Fibroblast of pulmonary artery (primary cell): ENCODE measurements at regions not wholly inside any gene's neighbourhood (a gene's known extent, or its start where the extent isn't known, plus 50 kb on each side); places are given as distances from the start of the nearest gene placed in this dataset.

ENCODE experiments used
- DNase-seq: peaks from one replicate; pipeline ENCODE4 v3.0.0-alpha.2; 2010; ENCODE audit warnings: low read depth
- H3K4me3 ChIP-seq: replicated peaks from 2 replicates; pipeline ENCODE4 v1.5.1; 2011; ENCODE audit warnings: low read depth, mild to moderate bottlenecking, control low read depth, low read length, moderate library complexity
- CTCF ChIP-seq: IDR thresholded peaks from 2 replicates; pipeline ENCODE4 v1.5.1; 2011; ENCODE audit warnings: mild to moderate bottlenecking, control low read depth, low read length, inconsistent platforms; ENCODE audit errors: missing control alignments

GRCh38 chr10:111578076-111578475 is 501.2 kb downstream of the ADRA2A start:
- TF ChIP-seq CTCF, result no peak

GRCh38 chr10:111579473-111579872 is 502.6 kb downstream of the ADRA2A start:
- TF ChIP-seq CTCF, result no peak
- DNase-seq, result no peak
- no peak overlapping the region for H3K4me3 ChIP-seq

More at GRCh38 chr10:111578076-111578475, 501.2 kb downstream of the ADRA2A start:
- DNase-seq, result no peak
- H3K4me3 ChIP-seq, result no peak overlapping the region

- no peak overlapping the region for H3K4me3 ChIP-seq
- no peak for DNase-seq
- TF ChIP-seq CTCF, result no peak
Observed at GRCh38 chr10:111590703-111591102, 513.9 kb downstream of the ADRA2A start.

- no peak overlapping the region for H3K4me3 ChIP-seq
- no peak for TF ChIP-seq CTCF
- no peak for DNase-seq
Observed at GRCh38 chr10:111593578-111593977, 516.7 kb downstream of the ADRA2A start.

GRCh38 chr10:111595173-111595572 is 518.3 kb downstream of the ADRA2A start:
- no peak for DNase-seq
- no peak overlapping the region for H3K4me3 ChIP-seq
- no peak for TF ChIP-seq CTCF

GRCh38 chr10:111598433-111599059 is 521.7 kb downstream of the ADRA2A start:
- peak; percentile 60 for DNase-seq
- TF ChIP-seq CTCF, result peak; percentile 65
- no peak overlapping the region for H3K4me3 ChIP-seq

GRCh38 chr10:111599943-111600342 is 523.1 kb downstream of the ADRA2A start:
- no peak for DNase-seq
- no peak for TF ChIP-seq CTCF
- H3K4me3 ChIP-seq, result no peak overlapping the region
